K562 (cell line): ENCODE measurements at regions not wholly inside any gene's neighbourhood (a gene's known extent, or its start where the extent isn't known, plus 50 kb on each side); places are given as distances from the start of the nearest gene placed in this dataset.

Experiments used
- CTCFL ChIP-seq: IDR thresholded peaks from 2 replicates; pipeline ENCODE4 v1.6.1; 2011; ENCODE audit warnings: borderline replicate concordance, low read depth, mild to moderate bottlenecking, moderate library complexity, low read length; ENCODE audit not compliant: insufficient read depth, poor library complexity, severe bottlenecking
- GTF2A2 ChIP-seq: IDR thresholded peaks from 2 replicates; pipeline ENCODE4 v1.6.1; 2016; ENCODE audit warnings: mild to moderate bottlenecking, missing genetic modification characterization, missing compliant biosample characterization
- KAT7 ChIP-seq: sonication (generic); formaldehyde crosslinking; IDR thresholded peaks from 2 replicates; pipeline ENCODE4 v1.8.0; 2022; ENCODE audit warnings: missing genetic modification reagents, mild to moderate bottlenecking, borderline replicate concordance
- SMC3 ChIP-seq: conservative IDR thresholded peaks from 2 replicates; pipeline ENCODE4 v1.6.1; 2011; ENCODE audit warnings: low read depth, low read length, improper control_type of control experiment; ENCODE audit not compliant: insufficient read depth
- TEAD4 ChIP-seq, 2 experiments: sonication (generic) in 1 of 2; formaldehyde crosslinking in 1 of 2; IDR thresholded peaks; 2 replicates each; pipeline versions ENCODE4 v1.6.1 to v1.8.0; 2012 to 2022; ENCODE audit warnings: borderline replicate concordance in 1 of 2, inconsistent platforms in 1 of 2, low read length in 1 of 2, mild to moderate bottlenecking in 1 of 2, missing genetic modification reagents in 1 of 2
- THRA ChIP-seq: fragments of 450-650 bp; IDR thresholded peaks from 2 replicates; pipeline ENCODE4 v1.6.1; 2017; ENCODE audit warnings: mild to moderate bottlenecking, moderate library complexity
- ZBTB17 ChIP-seq: fragments of 450-650 bp; formaldehyde crosslinking; IDR thresholded peaks from 2 replicates; pipeline ENCODE4 v1.4.0; 2020; ENCODE audit warnings: mild to moderate bottlenecking
- ZNF77 ChIP-seq: fragments of 250-450 bp; sonication (Bioruptor Pico); IDR thresholded peaks from 2 replicates; pipeline ENCODE4 v1.5.0; 2020

- TF ChIP-seq CTCFL (peak; percentile 72), TEAD4 (IDR thresholded peaks at IDR 0.05; ENCODE audit: low read length) (no peak), TEAD4 (CRISPR knock-in tag; IDR thresholded peaks at IDR 0.05; ENCODE audit: borderline replicate concordance) (no peak), ZNF77 (CRISPR knock-in tag) (no peak), ZBTB17 (CRISPR knock-in tag) (no peak), KAT7 (CRISPR knock-in tag) (no peak), SMC3 (0 out of 2 replicates have a peak, but pooled peaks have one; percentile 22), THRA (no peak), GTF2A2 (tag) (no peak)
Observed at GRCh38 chr10:2619472-2619871, 447.9 kb upstream of the PFKP start (continued).
